C4-2B (cell line): ENCODE measurements at regions not wholly inside any gene's neighbourhood (a gene's known extent, or its start where the extent isn't known, plus 50 kb on each side); places are given as distances from the start of the nearest gene placed in this dataset.

ENCODE experiments used
- H3K27ac ChIP-seq: fragments of 450-650 bp; 2 replicates; pipeline ENCODE4 v1.5.1; 2017
- CTCF ChIP-seq: fragments of 450-650 bp; conservative IDR thresholded peaks from 2 replicates; pipeline ENCODE4 v1.5.1; 2017; ENCODE audit warnings: mild to moderate bottlenecking
- ZFX ChIP-seq: fragments of 450-650 bp; IDR thresholded peaks from 2 replicates; pipeline ENCODE4 v1.6.1; 2017

GRCh38 chr6:1145768-1146218 lies 166.1 kb upstream of the FOXQ1 start:
- H3K27ac ChIP-seq, result no peak overlapping the region
- TF ChIP-seq ZFX, result no peak
- no peak for TF ChIP-seq CTCF

GRCh38 chr6:1144842-1145767 lies 166.8 kb upstream of the FOXQ1 start:
- no peak overlapping the region for H3K27ac ChIP-seq
- no peak for TF ChIP-seq CTCF
- TF ChIP-seq ZFX, result no peak

GRCh38 chr6:1143655-1144054 lies 168.2 kb upstream of the FOXQ1 start:
- no peak for TF ChIP-seq CTCF
- TF ChIP-seq ZFX, result no peak

GRCh38 chr6:1139155-1139890 lies 172.6 kb upstream of the FOXQ1 start:
- no peak for TF ChIP-seq ZFX
- no peak for TF ChIP-seq CTCF
- no peak overlapping the region for H3K27ac ChIP-seq

More at GRCh38 chr6:1143655-1144054, 168.2 kb upstream of the FOXQ1 start:
- no peak overlapping the region for H3K27ac ChIP-seq

- no peak overlapping the region for H3K27ac ChIP-seq
- TF ChIP-seq CTCF (no peak), ZFX (no peak)
Observed at GRCh38 chr6:1137849-1138248, 174.0 kb upstream of the FOXQ1 start.

GRCh38 chr6:1136827-1137226 lies 175.1 kb upstream of the FOXQ1 start:
- TF ChIP-seq CTCF (no peak), ZFX (no peak)
- no peak overlapping the region for H3K27ac ChIP-seq

- H3K27ac ChIP-seq, result no peak overlapping the region
- no peak for TF ChIP-seq ZFX
- TF ChIP-seq CTCF, result no peak
Observed at GRCh38 chr6:1136415-1136774, 175.5 kb upstream of the FOXQ1 start.
